Mesenchymal stem cell (in vitro differentiated cells and primary cell): ENCODE measurements at regions not wholly inside any gene's neighbourhood (a gene's known extent, or its start where the extent isn't known, plus 50 kb on each side); places are given as distances from the start of the nearest gene placed in this dataset.

Source experiments
- DNase-seq: peaks from one replicate; pipeline ENCODE4 v3.0.0-alpha.2; 2013
- H2AFZ ChIP-seq: one replicate; pipeline ENCODE4 v1.6.1; 2013; ENCODE audit warnings: low read depth, mild to moderate bottlenecking, control low read depth, inconsistent platforms, low read length, moderate library complexity
- H2AK5ac ChIP-seq: 2 replicates; pipeline ENCODE4 v1.6.1; 2013; ENCODE audit warnings: low read length, moderate library complexity, mild to moderate bottlenecking, inconsistent platforms; ENCODE audit not compliant: severe bottlenecking
- H2BK120ac ChIP-seq: one replicate; pipeline ENCODE4 v1.6.1; 2013; ENCODE audit warnings: low read depth, mild to moderate bottlenecking, inconsistent platforms, low read length, moderate library complexity
- H2BK12ac ChIP-seq, 2 experiments: one replicate each; pipeline ENCODE4 v1.6.1; 2013; ENCODE audit warnings: inconsistent platforms in 2 of 2, low read length in 2 of 2, mild to moderate bottlenecking in 2 of 2, moderate library complexity in 2 of 2, control low read depth in 1 of 2
- H2BK15ac ChIP-seq: one replicate; pipeline ENCODE4 v1.6.1; 2013; ENCODE audit warnings: mild to moderate bottlenecking, low read depth, inconsistent platforms; ENCODE audit not compliant: poor library complexity, severe bottlenecking
- H2BK5ac ChIP-seq: 2 replicates; pipeline ENCODE4 v1.6.1; 2013; ENCODE audit warnings: low read depth, mild to moderate bottlenecking, low read length, control low read depth, inconsistent platforms; ENCODE audit not compliant: poor library complexity, severe bottlenecking
- H3K14ac ChIP-seq, 2 experiments: one replicate each; pipeline ENCODE4 v1.6.1; 2013; ENCODE audit warnings: inconsistent platforms in 2 of 2, low read length in 2 of 2, control low read depth in 1 of 2, mild to moderate bottlenecking in 1 of 2, moderate library complexity in 1 of 2
- H3K18ac ChIP-seq, 2 experiments: one replicate each; pipeline ENCODE4 v1.6.1; 2013; ENCODE audit warnings: inconsistent platforms in 2 of 2, low read length in 2 of 2, control low read depth in 1 of 2, low read depth in 1 of 2, mild to moderate bottlenecking in 1 of 2
- H3K23ac ChIP-seq, 2 experiments: one replicate each; pipeline ENCODE4 v1.6.1; 2013; ENCODE audit warnings: inconsistent platforms in 2 of 2, low read length in 2 of 2, mild to moderate bottlenecking in 2 of 2, moderate library complexity in 2 of 2, control low read depth in 1 of 2
- H3K27ac ChIP-seq: 2 replicates; pipeline ENCODE4 v1.5.1; 2013; ENCODE audit warnings: mild to moderate bottlenecking, moderate library complexity, low read length, control low read depth, inconsistent platforms; ENCODE audit not compliant: poor library complexity, severe bottlenecking
- H3K27me3 ChIP-seq, 2 experiments: 2 replicates each; pipeline versions ENCODE4 v1.6.1 to v1.7.0; 2013; ENCODE audit warnings: low read length in 2 of 2, mild to moderate bottlenecking in 2 of 2, moderate library complexity in 2 of 2, control low read depth in 1 of 2, inconsistent platforms in 1 of 2; ENCODE audit not compliant: control insufficient read depth in 1 of 2, insufficient read depth in 1 of 2
- H3K36me3 ChIP-seq, 2 experiments: 2 replicates each; pipeline versions ENCODE4 v1.6.1 to v1.7.0; 2013; ENCODE audit warnings: low read length in 2 of 2, control low read depth in 1 of 2, inconsistent platforms in 1 of 2, low read depth in 1 of 2, mild to moderate bottlenecking in 1 of 2; ENCODE audit not compliant: insufficient read depth in 2 of 2, control insufficient read depth in 1 of 2
- H3K4ac ChIP-seq, 2 experiments: one replicate each; pipeline ENCODE4 v1.6.1; 2013; ENCODE audit warnings: inconsistent platforms in 2 of 2, low read length in 2 of 2, mild to moderate bottlenecking in 2 of 2, moderate library complexity in 2 of 2, control low read depth in 1 of 2, low read depth in 1 of 2
- H3K4me1 ChIP-seq: 2 replicates; pipeline ENCODE4 v1.6.1; 2013; ENCODE audit warnings: low read depth, low read length, control low read depth; ENCODE audit not compliant: control insufficient read depth, insufficient read depth
- H3K4me2 ChIP-seq: 2 replicates; pipeline ENCODE4 v1.6.1; 2013; ENCODE audit warnings: low read length, mild to moderate bottlenecking, inconsistent platforms; ENCODE audit not compliant: poor library complexity, severe bottlenecking
- H3K4me3 ChIP-seq, 2 experiments: 2 replicates each; pipeline versions ENCODE4 v1.5.1 to v1.7.0; 2013; ENCODE audit warnings: low read length in 2 of 2, mild to moderate bottlenecking in 2 of 2, control low read depth in 1 of 2, low read depth in 1 of 2; ENCODE audit not compliant: insufficient read depth in 1 of 2
- H3K79me1 ChIP-seq: replicated peaks from 2 replicates; pipeline ENCODE4 v1.6.1; 2013; ENCODE audit warnings: mild to moderate bottlenecking, control low read depth, low read length, inconsistent platforms; ENCODE audit not compliant: poor library complexity, severe bottlenecking
- H3K9ac ChIP-seq: 2 replicates; pipeline ENCODE4 v1.7.0; 2013; ENCODE audit warnings: mild to moderate bottlenecking, low read length, moderate library complexity
- H3K9me3 ChIP-seq: 2 replicates; pipeline ENCODE4 v1.7.0; 2013; ENCODE audit warnings: mild to moderate bottlenecking, low read length; ENCODE audit not compliant: control insufficient read depth
- H4K8ac ChIP-seq: one replicate; pipeline ENCODE4 v1.6.1; 2013; ENCODE audit warnings: inconsistent platforms, mild to moderate bottlenecking, low read length, moderate library complexity
- H4K91ac ChIP-seq: one replicate; pipeline ENCODE4 v1.6.1; 2013; ENCODE audit warnings: mild to moderate bottlenecking, low read length, inconsistent platforms
- WGBS: methylation state at CpG from one replicate; pipeline ENCODE4 v1.1.7; 2013; ENCODE audit warnings: mixed read lengths; 5-methylcytosine and 5-hydroxymethylcytosine counted together

DNA sequence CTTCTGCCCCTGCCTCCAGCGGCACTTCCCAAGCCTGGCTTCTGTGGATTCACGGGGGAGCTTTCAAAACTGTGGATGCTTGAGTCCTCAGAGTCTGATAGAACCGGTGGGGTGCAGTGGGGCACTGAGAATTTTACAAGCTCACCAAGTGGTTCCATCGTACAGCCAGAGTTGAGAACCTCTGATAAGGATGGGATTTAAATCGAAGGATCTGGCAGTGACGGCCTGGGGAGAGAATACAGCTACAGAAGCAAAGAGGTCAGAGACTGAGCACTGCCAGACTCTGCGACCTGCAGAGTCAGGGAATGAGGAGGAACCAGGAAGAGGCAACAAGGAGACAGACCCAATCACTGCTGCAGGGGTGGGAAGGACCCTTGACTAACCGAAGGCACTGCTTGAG is 124.6 kb upstream of the BOD1 start:
- peak overlapping the region in 1 of 2 experiments; percentile 22 for H3K14ac ChIP-seq
- no peak overlapping the region for H3K27ac ChIP-seq
- H2BK15ac ChIP-seq = no peak overlapping the region
- H3K4me2 ChIP-seq = no peak overlapping the region
- no peak overlapping the region for H3K9ac ChIP-seq
- H3K18ac ChIP-seq = no peak overlapping the region
- no peak overlapping the region for H4K8ac ChIP-seq
- H3K36me3 ChIP-seq = no peaks in the 10 kb centered on the region
- H3K23ac ChIP-seq = no peak overlapping the region
- H2AFZ ChIP-seq = no peak overlapping the region
- H2AK5ac ChIP-seq = peak overlapping the region; percentile 60
- H2BK120ac ChIP-seq = no peak overlapping the region
- H2BK12ac ChIP-seq = no peak overlapping the region
- H4K91ac ChIP-seq = no peak overlapping the region
- H3K79me1 ChIP-seq = no peaks in the 10 kb centered on the region
- H3K9me3 ChIP-seq = no peaks in the 10 kb centered on the region
- no peak overlapping the region for H3K4me3 ChIP-seq
- H3K4ac ChIP-seq = no peak overlapping the region
- H3K4me1 ChIP-seq = peaks cover 13% of the 10 kb centered on the region
- no peaks in the 10 kb centered on the region for H3K27me3 ChIP-seq
- WGBS = 89% methylated on average over 8 of the region's 8 CpGs
- no peak for DNase-seq
- H2BK5ac ChIP-seq = no peak overlapping the region

DNA sequence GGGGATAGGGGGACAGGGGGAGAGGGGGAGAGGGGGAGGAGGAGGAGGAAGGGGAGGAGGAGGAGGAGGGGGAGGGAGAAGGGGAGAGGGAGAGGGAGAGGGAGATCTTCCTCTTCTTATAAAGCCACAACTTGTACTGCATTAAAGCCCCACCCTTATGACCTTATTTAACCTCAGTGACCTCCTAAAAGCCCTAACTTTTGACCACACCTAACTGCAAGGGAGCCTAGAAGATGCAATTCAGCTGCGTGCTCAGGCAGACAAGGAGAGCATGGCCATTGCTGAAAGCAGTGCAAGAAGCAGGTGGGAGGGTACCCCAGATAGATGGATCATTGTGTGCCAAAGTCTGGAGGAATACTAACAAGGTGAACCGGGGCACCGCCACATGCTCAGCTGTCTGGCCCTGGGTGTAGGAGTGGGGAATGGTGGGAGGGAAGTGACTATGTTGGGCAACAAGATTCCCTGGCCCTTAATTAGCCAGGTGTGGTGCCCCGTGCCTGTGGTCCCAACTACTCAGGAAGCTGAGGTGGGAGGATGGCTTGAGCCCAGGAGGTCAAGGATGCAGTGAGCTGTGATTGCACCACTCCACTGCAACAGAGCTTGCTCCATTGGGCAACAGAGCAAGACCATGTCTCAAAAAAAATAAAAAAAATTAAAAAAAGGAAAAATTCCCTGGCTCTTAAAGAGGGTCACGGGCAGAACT is 125.4 kb upstream of the BOD1 start:
- Histone ChIP-seq H4K91ac (no peak overlapping the region), H2AFZ (no peak overlapping the region), H3K23ac (no peak overlapping the region), H3K9ac (no peak overlapping the region), H2BK12ac (no peak overlapping the region), H2BK5ac (no peak overlapping the region), H4K8ac (no peak overlapping the region), H3K18ac (no peak overlapping the region), H3K27me3 (no peaks in the 10 kb centered on the region), H3K36me3 (no peaks in the 10 kb centered on the region), H3K4me3 (no peak overlapping the region), H3K79me1 (no peaks in the 10 kb centered on the region), H3K27ac (no peak overlapping the region), H2BK120ac (no peak overlapping the region), H3K4me1 (peaks cover 10% of the 10 kb centered on the region), H3K4me2 (no peak overlapping the region), H3K4ac (no peak overlapping the region), H2BK15ac (no peak overlapping the region), H3K9me3 (no peaks in the 10 kb centered on the region), H3K14ac (no peak overlapping the region), H2AK5ac (no peak overlapping the region)
- 97% methylated on average over 4 of the region's 5 CpGs for WGBS
- DNase-seq = no peak

DNA sequence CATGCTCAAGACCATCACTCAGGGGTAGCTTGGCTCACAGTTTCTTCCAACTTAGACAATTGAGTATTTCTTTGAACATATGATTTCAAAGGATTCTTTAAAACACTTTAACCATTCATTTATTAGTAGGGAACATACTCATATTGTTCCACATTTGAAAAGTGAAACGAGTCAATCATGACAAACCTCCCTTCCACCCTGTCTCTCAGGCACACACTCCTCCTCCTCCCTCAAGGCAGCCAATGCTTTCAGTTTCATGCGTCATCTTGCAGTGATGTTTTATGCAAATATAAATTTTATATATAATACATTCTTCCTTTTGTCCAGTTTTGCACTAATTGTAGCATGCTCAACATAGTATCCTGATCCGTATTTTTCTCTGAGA is 126.0 kb upstream of the BOD1 start:
- H3K4me3 ChIP-seq = no peak overlapping the region
- no peak overlapping the region for H4K8ac ChIP-seq
- no peak overlapping the region for H2BK5ac ChIP-seq
- H2BK120ac ChIP-seq = no peak overlapping the region
- no peaks in the 10 kb centered on the region for H3K9me3 ChIP-seq
- no peak overlapping the region for H2AFZ ChIP-seq
- DNase-seq = no peak
- peaks cover 5% of the 10 kb centered on the region for H3K4me1 ChIP-seq
- 88% methylated on average over 1 of the region's 3 CpGs for WGBS
- no peaks in the 10 kb centered on the region for H3K79me1 ChIP-seq
- no peak overlapping the region for H2AK5ac ChIP-seq
- no peak overlapping the region for H3K23ac ChIP-seq
- no peak overlapping the region for H3K14ac ChIP-seq
- no peak overlapping the region for H3K4ac ChIP-seq
- H3K27me3 ChIP-seq = no peaks in the 10 kb centered on the region
- H2BK12ac ChIP-seq = no peak overlapping the region
- H4K91ac ChIP-seq = no peak overlapping the region
- no peak overlapping the region for H3K4me2 ChIP-seq
- H3K36me3 ChIP-seq = no peaks in the 10 kb centered on the region
- no peak overlapping the region for H3K9ac ChIP-seq
- H3K27ac ChIP-seq = no peak overlapping the region
- no peak overlapping the region for H3K18ac ChIP-seq
- no peak overlapping the region for H2BK15ac ChIP-seq

DNA sequence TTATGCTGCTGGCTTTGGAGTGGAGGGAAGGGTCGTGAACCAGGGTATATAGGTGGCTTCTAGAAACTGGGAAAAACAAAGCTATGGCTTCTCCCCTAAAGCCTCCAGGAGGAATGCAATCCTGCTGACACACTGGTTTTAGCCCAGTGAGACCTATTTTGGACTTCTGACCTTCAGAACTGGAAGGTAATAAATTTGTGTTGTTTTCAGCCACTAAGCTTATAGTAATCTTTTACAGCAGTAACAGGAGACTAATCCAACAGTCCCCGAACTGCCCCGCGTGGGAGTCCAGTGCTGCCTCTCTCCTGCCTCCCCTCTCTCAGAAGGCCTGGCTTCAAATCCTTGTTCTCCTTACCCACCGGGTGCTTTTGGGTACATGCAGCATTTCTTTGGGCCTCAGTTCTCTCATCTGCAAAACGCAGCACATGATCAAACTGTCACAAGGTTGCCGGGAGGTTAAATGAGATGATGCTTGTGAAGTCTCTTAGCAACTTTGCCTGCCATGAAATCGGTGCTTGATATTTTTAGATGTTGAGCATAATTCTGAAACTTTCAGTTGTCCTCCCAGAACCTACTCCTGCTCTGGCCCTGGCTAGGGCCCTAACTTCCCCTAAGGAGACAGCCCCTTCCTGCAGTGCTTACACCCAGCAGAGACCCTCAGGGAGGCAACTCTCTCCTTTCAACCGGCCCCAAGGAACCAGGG is 127.3 kb upstream of the BOD1 start:
- Histone ChIP-seq H3K4me3 (no peak overlapping the region), H3K9ac (no peak overlapping the region), H3K23ac (no peak overlapping the region), H2BK120ac (no peak overlapping the region), H4K91ac (no peak overlapping the region), H3K9me3 (no peaks in the 10 kb centered on the region), H4K8ac (no peak overlapping the region), H3K27me3 (no peaks in the 10 kb centered on the region), H2BK12ac (no peak overlapping the region), H3K79me1 (no peaks in the 10 kb centered on the region), H2AK5ac (no peak overlapping the region), H2BK5ac (no peak overlapping the region), H2AFZ (no peak overlapping the region), H3K4me2 (no peak overlapping the region), H3K4me1 (peaks cover 5% of the 10 kb centered on the region), H3K4ac (no peak overlapping the region), H3K27ac (no peak overlapping the region), H2BK15ac (no peak overlapping the region), H3K36me3 (no peaks in the 10 kb centered on the region), H3K18ac (no peak overlapping the region), H3K14ac (no peak overlapping the region)
- no peak for DNase-seq
- 89% methylated on average over 9 of the region's 9 CpGs for WGBS
